Lung (tissue), 11 donors: ENCODE measurements at regions not wholly inside any gene's neighbourhood (a gene's known extent, or its start where the extent isn't known, plus 50 kb on each side); places are given as distances from the start of the nearest gene placed in this dataset.

Experiments used
- ATAC-seq: fragments of 200-7000 bp; cut with Tn5 transposase; one replicate; pipeline ENCODE4 v1.9.1; 2020; ENCODE audit warnings: moderate number of reproducible peaks; ENCODE audit not compliant: insufficient read depth, low FRiP score
- DNase-seq, 3 donors: peaks; one replicate each; pipeline ENCODE4 v3.0.0-alpha.2; 2013 to 2017
- H3K27ac ChIP-seq, 2 donors: one replicate each; pipeline ENCODE4 v1.5.1; 2013; ENCODE audit warnings: mild to moderate bottlenecking in 2 of 2, moderate library complexity in 2 of 2, control low read depth in 1 of 2, inconsistent platforms in 1 of 2, low read depth in 1 of 2, low read length in 1 of 2
- H3K27me3 ChIP-seq, 3 donors: one replicate each; pipeline ENCODE4 v1.5.1; 2013; ENCODE audit warnings: low read length in 2 of 3; ENCODE audit not compliant: control insufficient read depth in 3 of 3, insufficient read depth in 3 of 3
- H3K36me3 ChIP-seq, 4 donors: one replicate each; pipeline ENCODE4 v1.5.1; 2013; ENCODE audit warnings: low read length in 4 of 4, mild to moderate bottlenecking in 1 of 4, moderate library complexity in 1 of 4; ENCODE audit not compliant: control insufficient read depth in 4 of 4, insufficient read depth in 4 of 4
- H3K4me1 ChIP-seq, 5 donors: one replicate each; pipeline ENCODE4 v1.5.1; 2013; ENCODE audit warnings: low read length in 5 of 5, mild to moderate bottlenecking in 2 of 5, moderate library complexity in 1 of 5; ENCODE audit not compliant: control insufficient read depth in 5 of 5, insufficient read depth in 5 of 5
- H3K4me3 ChIP-seq: one replicate; pipeline ENCODE4 v1.5.1; 2013; ENCODE audit warnings: mild to moderate bottlenecking, control low read depth, moderate library complexity
- H3K9ac ChIP-seq, 2 donors: one replicate each; pipeline ENCODE4 v1.5.1; 2013; ENCODE audit warnings: low read length in 2 of 2, control low read depth in 1 of 2; ENCODE audit not compliant: insufficient read depth in 1 of 2
- H3K9me3 ChIP-seq, 4 donors: one replicate each; pipeline ENCODE4 v1.5.1; 2013; ENCODE audit warnings: low read length in 3 of 4, mild to moderate bottlenecking in 1 of 4, moderate library complexity in 1 of 4; ENCODE audit not compliant: control insufficient read depth in 4 of 4, insufficient read depth in 3 of 4
- CTCF ChIP-seq: IDR thresholded peaks from 2 replicates; pipeline ENCODE4 v1.5.1; 2012; ENCODE audit warnings: mild to moderate bottlenecking; ENCODE audit errors: control extremely low read depth, extremely low read depth
- WGBS, 2 donors: extraction: QIAGEN DNeasy Blood & Tissue Kit; methylation state at CpG; one replicate each; pipeline ENCODE4 v1.1.7; 2013; 5-methylcytosine and 5-hydroxymethylcytosine counted together
- donor health status: control.
- donor health status: control.
- donor health status: Bipolar disorder and iron deficiency.
- donor health status: healthy.
- donor health status: DM: yes; HTN: yes; CAD: no.

GRCh38 chr22:46042786-46043185, 65.8 kb upstream of the WNT7B start:
- TF ChIP-seq CTCF: no peak
- DNase-seq: no peak
- H3K27me3 ChIP-seq: no peaks in the 10 kb centered on the region
- no peak overlapping the region for H3K9ac ChIP-seq
- no peaks in the 10 kb centered on the region for H3K9me3 ChIP-seq
- whole genome bisulfite sequencing, 2 donors: 90 to 93% methylated on average over 11 of the region's 11 CpGs
- H3K27ac ChIP-seq: peak overlapping the region; percentile 30 to 63
- peaks cover 0 to 3% (median under 1%) of the 10 kb centered on the region in 4 donors for H3K36me3 ChIP-seq
- H3K4me1 ChIP-seq: peaks cover 2 to 30% (median 15%) of the 10 kb centered on the region in 5 donors
- ATAC-seq: no peak
- no peak overlapping the region for H3K4me3 ChIP-seq

- H3K4me1 ChIP-seq: peaks cover 2 to 30% (median 19%) of the 10 kb centered on the region in 5 donors
- no peak for ATAC-seq
- H3K9me3 ChIP-seq: no peaks in the 10 kb centered on the region
- H3K36me3 ChIP-seq: peaks cover 0 to 3% (median under 1%) of the 10 kb centered on the region in 4 donors
- peak overlapping the region; percentile 77 to 81 for H3K9ac ChIP-seq
- peak overlapping the region; percentile 87 to 99 for H3K27ac ChIP-seq
- H3K27me3 ChIP-seq: no peaks in the 10 kb centered on the region
- no peak overlapping the region for H3K4me3 ChIP-seq
- WGBS, 2 donors: 73 to 84% methylated on average over 7 of the region's 7 CpGs
- TF ChIP-seq CTCF: no peak
- no peak for DNase-seq
Observed at GRCh38 chr22:46043339-46043738, 66.4 kb upstream of the WNT7B start.

GRCh38 chr22:46043816-46044620, 67.1 kb upstream of the WNT7B start:
- Histone ChIP-seq H3K4me3 (peak overlapping the region; percentile 66), H3K9me3 (no peaks in the 10 kb centered on the region), H3K4me1 (peaks cover 2 to 30% (median 16%) of the 10 kb centered on the region in 5 donors), H3K9ac (peak overlapping the region; percentile 77 to 81), H3K36me3 (peaks cover 0 to 3% (median under 1%) of the 10 kb centered on the region in 4 donors), H3K27me3 (no peaks in the 10 kb centered on the region), H3K27ac (peak overlapping the region; percentile 87 to 99)
- 13 to 37% methylated on average over 28 of the region's 28 CpGs for WGBS, 2 donors
- DNase-seq (peak in 1 of 3 donors; percentile 29), ATAC-seq (peak; percentile 12)
- no peak for TF ChIP-seq CTCF
